ENCODE measurements at regions not wholly inside any gene's neighbourhood (a gene's known extent, or its start where the extent isn't known, plus 50 kb on each side); places are given as distances from the start of the nearest gene placed in this dataset.
"Not testable (repeated sequence)": the region's sequence is repeated elsewhere in the genome, so short reads cannot be mapped to it uniquely, and the experiment has no call there.

DNA sequence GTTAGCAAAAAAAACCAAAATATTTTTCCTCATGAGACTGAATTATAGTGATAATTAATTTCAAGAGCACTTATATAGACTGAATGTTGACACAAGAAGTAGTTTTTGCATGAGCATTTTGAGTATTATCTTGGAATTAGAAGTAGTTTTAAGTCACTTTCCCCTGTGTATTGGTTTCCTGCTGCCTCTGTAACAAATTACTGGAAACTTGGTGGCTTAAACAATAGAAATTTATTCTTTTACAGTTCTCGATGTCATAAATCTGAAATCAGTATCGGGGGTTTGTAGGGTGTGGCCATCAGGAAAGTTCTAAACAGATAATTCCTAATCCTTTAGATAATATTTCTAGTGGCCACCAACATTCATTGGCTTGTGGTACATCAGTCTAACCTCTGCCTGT, 957.8 kb downstream of the LTN1 start:
- POLR2A ChIA-PET; H3K4me1 ChIP-seq (ENCODE audit: control insufficient read depth, insufficient read depth, low read length); H3K27me3 ChIP-seq (ENCODE audit: control insufficient read depth, insufficient read depth, low read length); ATAC-seq; in situ Hi-C loops (cut with HindIII; ENCODE audit: low pct_unique_long_range_greater_than_20kb, low sequenced_read_pairs); H3K36me3 ChIP-seq (ENCODE audit: control insufficient read depth, insufficient read depth, low read length); H3K4me3 ChIP-seq (ENCODE audit: low read depth in 2 of 2, low read length in 2 of 2); H3K9me3 ChIP-seq (ENCODE audit: control insufficient read depth, insufficient read depth, low read depth, low read length); H3K27ac ChIP-seq (ENCODE audit: low read length); intact Hi-C loops (cut with micrococcal nuclease; ENCODE audit: unreplicated experiment); BruUV-seq (replicated peaks); DNase-seq (ENCODE audit: low read depth, low spot score); CTCF ChIA-PET: not testable (repeated sequence)

DNA sequence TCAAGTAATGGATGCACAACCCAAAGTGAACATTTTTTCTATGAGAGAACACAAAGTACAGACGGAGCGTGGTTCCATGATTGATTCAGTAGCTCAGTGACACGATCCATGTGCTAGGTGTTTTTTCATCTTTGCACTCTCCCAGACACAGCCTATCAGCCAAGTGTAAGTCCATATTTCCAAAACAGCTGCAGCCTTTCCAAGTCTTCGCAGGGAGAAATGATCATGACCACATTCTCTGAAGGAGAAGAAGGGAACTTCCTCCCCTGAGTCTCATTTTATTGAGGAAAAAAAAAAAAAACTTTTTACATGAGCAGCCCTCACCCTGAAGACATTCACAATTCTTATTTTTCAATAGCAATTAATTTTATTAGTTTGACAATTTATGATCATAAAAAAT, 958.3 kb downstream of the LTN1 start:
- ATAC-seq; H3K27me3 ChIP-seq (ENCODE audit: control insufficient read depth, insufficient read depth, low read length); intact Hi-C loops (cut with micrococcal nuclease; ENCODE audit: unreplicated experiment); BruUV-seq (replicated peaks); CTCF ChIA-PET; DNase-seq (ENCODE audit: low read depth, low spot score); H3K4me3 ChIP-seq (ENCODE audit: low read depth in 2 of 2, low read length in 2 of 2); H3K9me3 ChIP-seq (ENCODE audit: control insufficient read depth, insufficient read depth, low read depth, low read length); H3K36me3 ChIP-seq (ENCODE audit: control insufficient read depth, insufficient read depth, low read length); in situ Hi-C loops (cut with HindIII; ENCODE audit: low pct_unique_long_range_greater_than_20kb, low sequenced_read_pairs); H3K4me1 ChIP-seq (ENCODE audit: control insufficient read depth, insufficient read depth, low read length); H3K27ac ChIP-seq (ENCODE audit: low read length); POLR2A ChIA-PET: not testable (repeated sequence)

DNA sequence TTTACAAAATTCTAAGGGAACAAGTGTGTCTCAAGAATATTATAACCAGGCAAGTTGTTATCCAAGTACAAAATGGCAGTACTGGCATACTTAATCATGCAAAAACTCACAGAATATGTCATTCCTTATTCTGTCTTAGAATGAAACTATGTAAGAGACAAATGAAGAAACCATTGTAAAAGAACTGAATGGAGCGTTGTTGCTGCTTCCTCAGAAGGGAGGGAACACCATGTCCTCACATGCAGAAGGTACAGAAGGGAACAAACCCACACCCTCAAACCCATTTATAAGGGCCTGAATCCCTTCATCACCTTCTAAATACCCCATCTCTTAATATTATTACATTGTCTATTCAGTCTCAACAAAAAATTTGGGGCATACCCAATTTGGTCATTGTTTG, 960.0 kb downstream of the LTN1 start:
- not testable (repeated sequence) for DNase-seq (ENCODE audit: low read depth, low spot score)

DNA sequence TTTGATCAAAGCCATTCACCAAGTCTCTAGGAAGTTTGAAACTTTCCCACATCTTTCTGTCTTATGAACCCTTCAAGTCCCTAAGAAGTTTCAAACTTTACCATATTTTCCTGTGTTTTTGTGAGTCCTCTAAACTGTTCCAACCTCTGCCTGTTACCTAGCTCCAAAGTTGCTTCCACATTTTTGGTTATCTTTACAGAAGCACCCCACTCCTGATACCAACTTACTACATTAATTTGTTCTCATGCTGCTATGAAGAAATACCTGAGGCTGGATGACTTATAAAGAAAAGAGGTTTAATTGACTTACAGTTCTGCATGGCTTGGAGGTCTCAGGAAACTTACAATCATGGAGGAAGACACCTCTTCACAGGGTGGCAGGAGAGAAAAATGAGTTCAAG, 961.6 kb downstream of the LTN1 start:
- H3K9me3 ChIP-seq (ENCODE audit: control insufficient read depth, insufficient read depth, low read depth, low read length); H3K27ac ChIP-seq (ENCODE audit: low read length); CTCF ChIA-PET; intact Hi-C loops (cut with micrococcal nuclease; ENCODE audit: unreplicated experiment); H3K36me3 ChIP-seq (ENCODE audit: control insufficient read depth, insufficient read depth, low read length); H3K27me3 ChIP-seq (ENCODE audit: control insufficient read depth, insufficient read depth, low read length); H3K4me1 ChIP-seq (ENCODE audit: control insufficient read depth, insufficient read depth, low read length); ATAC-seq; BruUV-seq (replicated peaks); in situ Hi-C loops (cut with HindIII; ENCODE audit: low pct_unique_long_range_greater_than_20kb, low sequenced_read_pairs); POLR2A ChIA-PET; DNase-seq (ENCODE audit: low read depth, low spot score); H3K4me3 ChIP-seq (ENCODE audit: low read depth in 2 of 2, low read length in 2 of 2): not testable (repeated sequence)

More for the DNA sequence above, 960.0 kb downstream of the LTN1 start:
- H3K27me3 ChIP-seq (ENCODE audit: control insufficient read depth, insufficient read depth, low read length); H3K4me3 ChIP-seq (ENCODE audit: low read depth in 2 of 2, low read length in 2 of 2); intact Hi-C loops (cut with micrococcal nuclease; ENCODE audit: unreplicated experiment); ATAC-seq; H3K4me1 ChIP-seq (ENCODE audit: control insufficient read depth, insufficient read depth, low read length); in situ Hi-C loops (cut with HindIII; ENCODE audit: low pct_unique_long_range_greater_than_20kb, low sequenced_read_pairs); H3K9me3 ChIP-seq (ENCODE audit: control insufficient read depth, insufficient read depth, low read depth, low read length); POLR2A ChIA-PET; H3K36me3 ChIP-seq (ENCODE audit: control insufficient read depth, insufficient read depth, low read length); H3K27ac ChIP-seq (ENCODE audit: low read length); CTCF ChIA-PET; BruUV-seq (replicated peaks): not testable (repeated sequence)

DNA sequence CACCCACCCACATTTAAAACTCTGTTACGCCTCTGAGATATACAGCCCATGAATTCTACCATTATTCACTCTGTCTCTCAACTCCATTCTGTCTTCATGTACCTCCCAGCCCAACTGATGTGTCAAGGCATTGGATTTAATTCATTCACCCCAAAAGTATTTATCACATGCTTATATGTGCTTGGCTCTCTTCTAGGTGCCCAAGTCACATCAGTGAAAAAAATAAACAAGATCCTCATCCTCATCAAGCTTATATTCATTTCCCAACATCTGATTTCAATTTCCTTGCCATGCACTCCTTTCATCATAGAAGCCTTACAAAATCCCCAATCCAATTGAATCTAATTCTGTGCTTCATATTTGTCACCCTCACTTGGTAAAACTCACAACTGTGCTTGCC, 967.6 kb downstream of the LTN1 start:
- in situ Hi-C loops (cut with HindIII; ENCODE audit: low pct_unique_long_range_greater_than_20kb, low sequenced_read_pairs) (no loop called here), intact Hi-C loops (cut with micrococcal nuclease; ENCODE audit: unreplicated experiment) (no loop called here)
- no peaks in the 10 kb centered on the region for H3K4me1 ChIP-seq (ENCODE audit: control insufficient read depth, insufficient read depth, low read length)
- no peaks in the 10 kb centered on the region for H3K36me3 ChIP-seq (ENCODE audit: control insufficient read depth, insufficient read depth, low read length)
- H3K9me3 ChIP-seq (ENCODE audit: control insufficient read depth, insufficient read depth, low read depth, low read length): no peaks in the 10 kb centered on the region
- ATAC-seq (no peak), DNase-seq (ENCODE audit: low read depth, low spot score) (no peak)
- CTCF ChIA-PET: no interaction called here
- no peak overlapping the region for H3K4me3 ChIP-seq (ENCODE audit: low read depth in 2 of 2, low read length in 2 of 2)
- no peaks in the 10 kb centered on the region for H3K27me3 ChIP-seq (ENCODE audit: control insufficient read depth, insufficient read depth, low read length)
- H3K27ac ChIP-seq (ENCODE audit: low read length): no peak overlapping the region
- POLR2A ChIA-PET: no interaction called here
- BruUV-seq (replicated peaks): no TSS peak
- TF ChIP-seq, protein P1, sequence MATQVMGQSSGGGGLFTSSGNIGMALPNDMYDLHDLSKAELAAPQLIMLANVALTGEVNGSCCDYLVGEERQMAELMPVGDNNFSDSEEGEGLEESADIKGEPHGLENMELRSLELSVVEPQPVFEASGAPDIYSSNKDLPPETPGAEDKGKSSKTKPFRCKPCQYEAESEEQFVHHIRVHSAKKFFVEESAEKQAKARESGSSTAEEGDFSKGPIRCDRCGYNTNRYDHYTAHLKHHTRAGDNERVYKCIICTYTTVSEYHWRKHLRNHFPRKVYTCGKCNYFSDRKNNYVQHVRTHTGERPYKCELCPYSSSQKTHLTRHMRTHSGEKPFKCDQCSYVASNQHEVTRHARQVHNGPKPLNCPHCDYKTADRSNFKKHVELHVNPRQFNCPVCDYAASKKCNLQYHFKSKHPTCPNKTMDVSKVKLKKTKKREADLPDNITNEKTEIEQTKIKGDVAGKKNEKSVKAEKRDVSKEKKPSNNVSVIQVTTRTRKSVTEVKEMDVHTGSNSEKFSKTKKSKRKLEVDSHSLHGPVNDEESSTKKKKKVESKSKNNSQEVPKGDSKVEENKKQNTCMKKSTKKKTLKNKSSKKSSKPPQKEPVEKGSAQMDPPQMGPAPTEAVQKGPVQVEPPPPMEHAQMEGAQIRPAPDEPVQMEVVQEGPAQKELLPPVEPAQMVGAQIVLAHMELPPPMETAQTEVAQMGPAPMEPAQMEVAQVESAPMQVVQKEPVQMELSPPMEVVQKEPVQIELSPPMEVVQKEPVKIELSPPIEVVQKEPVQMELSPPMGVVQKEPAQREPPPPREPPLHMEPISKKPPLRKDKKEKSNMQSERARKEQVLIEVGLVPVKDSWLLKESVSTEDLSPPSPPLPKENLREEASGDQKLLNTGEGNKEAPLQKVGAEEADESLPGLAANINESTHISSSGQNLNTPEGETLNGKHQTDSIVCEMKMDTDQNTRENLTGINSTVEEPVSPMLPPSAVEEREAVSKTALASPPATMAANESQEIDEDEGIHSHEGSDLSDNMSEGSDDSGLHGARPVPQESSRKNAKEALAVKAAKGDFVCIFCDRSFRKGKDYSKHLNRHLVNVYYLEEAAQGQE (IDR thresholded peaks at IDR 0.05; ENCODE audit: insufficient read depth in 1 of 2, low read depth in 2 of 2, low read length in 1 of 2): no peak
- TF ChIP-seq SIN3A (IDR thresholded peaks at IDR 0.05; ENCODE audit: borderline replicate concordance, insufficient read depth, low read depth, low read length): no peak
- no peak for TF ChIP-seq TCF7L2 (IDR thresholded peaks at IDR 0.05; ENCODE audit: low read depth, low read length)
- TF ChIP-seq, protein P2, sequence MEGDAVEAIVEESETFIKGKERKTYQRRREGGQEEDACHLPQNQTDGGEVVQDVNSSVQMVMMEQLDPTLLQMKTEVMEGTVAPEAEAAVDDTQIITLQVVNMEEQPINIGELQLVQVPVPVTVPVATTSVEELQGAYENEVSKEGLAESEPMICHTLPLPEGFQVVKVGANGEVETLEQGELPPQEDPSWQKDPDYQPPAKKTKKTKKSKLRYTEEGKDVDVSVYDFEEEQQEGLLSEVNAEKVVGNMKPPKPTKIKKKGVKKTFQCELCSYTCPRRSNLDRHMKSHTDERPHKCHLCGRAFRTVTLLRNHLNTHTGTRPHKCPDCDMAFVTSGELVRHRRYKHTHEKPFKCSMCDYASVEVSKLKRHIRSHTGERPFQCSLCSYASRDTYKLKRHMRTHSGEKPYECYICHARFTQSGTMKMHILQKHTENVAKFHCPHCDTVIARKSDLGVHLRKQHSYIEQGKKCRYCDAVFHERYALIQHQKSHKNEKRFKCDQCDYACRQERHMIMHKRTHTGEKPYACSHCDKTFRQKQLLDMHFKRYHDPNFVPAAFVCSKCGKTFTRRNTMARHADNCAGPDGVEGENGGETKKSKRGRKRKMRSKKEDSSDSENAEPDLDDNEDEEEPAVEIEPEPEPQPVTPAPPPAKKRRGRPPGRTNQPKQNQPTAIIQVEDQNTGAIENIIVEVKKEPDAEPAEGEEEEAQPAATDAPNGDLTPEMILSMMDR (IDR thresholded peaks at IDR 0.05): no peak
- no peak for TF ChIP-seq POLR2AphosphoS5 (IDR thresholded peaks at IDR 0.05; ENCODE audit: low read depth, low read length)
